IMR-90 (cell line): ENCODE measurements at regions not wholly inside any gene's neighbourhood (a gene's known extent, or its start where the extent isn't known, plus 50 kb on each side); places are given as distances from the start of the nearest gene placed in this dataset.

ENCODE experiments used
- ATAC-seq: fragments of 200-7000 bp; cut with Tn5 transposase; 2 replicates; pipeline ENCODE4 v1.9.1; 2020; ENCODE audit warnings: low read depth, mild to moderate bottlenecking, moderate library complexity
- BruUV-seq: library from RNA; stranded (reverse); fragments of 400-500 nt; replicated peaks from 2 replicates; lab custom pipeline; 2021; lab: Mats Ljungman, UMichigan
- CTCF ChIA-PET: fragments of 300-600 bp; formaldehyde crosslinking; extraction: SDS; loops from one replicate; lab custom pipeline; 2021; ENCODE audit warnings: antibody characterized with exemption; lab: Yijun Ruan, JAX
- POLR2A ChIA-PET: fragments of 300-600 bp; sonication (Branson Sonifier 250); formaldehyde crosslinking; loops from one replicate; lab custom pipeline; 2022; ENCODE audit warnings: antibody characterized with exemption; ENCODE audit not compliant: unreplicated experiment; lab: Charles Lee
- DNase-seq: peaks from one replicate; pipeline ENCODE4 v3.0.0; 2013
- H2AFZ ChIP-seq: replicated peaks from 2 replicates; pipeline ENCODE3; 2013; ENCODE audit warnings: low read length, mild to moderate bottlenecking; ENCODE audit not compliant: poor library complexity
- H2AK5ac ChIP-seq: 2 replicates; pipeline ENCODE4 v1.6.1; 2013; ENCODE audit warnings: low read depth, low read length, inconsistent platforms
- H2AK9ac ChIP-seq: replicated peaks from 2 replicates; pipeline ENCODE3; 2013; ENCODE audit warnings: mild to moderate bottlenecking, low read depth, low read length, moderate library complexity; ENCODE audit not compliant: poor library complexity
- H2BK120ac ChIP-seq: 2 replicates; pipeline ENCODE4 v1.6.1; 2013; ENCODE audit warnings: low read depth, low read length, inconsistent platforms
- H2BK15ac ChIP-seq: 3 replicates; pipeline ENCODE4 v1.6.1; 2013; ENCODE audit warnings: low read depth, low read length, inconsistent platforms
- H2BK20ac ChIP-seq: 2 replicates; pipeline ENCODE4 v1.6.1; 2013; ENCODE audit warnings: low read depth, mild to moderate bottlenecking, inconsistent platforms, low read length, moderate library complexity
- H2BK5ac ChIP-seq: 2 replicates; pipeline ENCODE4 v1.6.1; 2013; ENCODE audit warnings: mild to moderate bottlenecking, low read depth, low read length, inconsistent platforms; ENCODE audit not compliant: poor library complexity, severe bottlenecking
- H3K14ac ChIP-seq: replicated peaks from 2 replicates; pipeline ENCODE4 v1.6.1; 2013; ENCODE audit warnings: low read depth, low read length, inconsistent platforms
- H3K18ac ChIP-seq: 2 replicates; pipeline ENCODE4 v1.6.1; 2013; ENCODE audit warnings: low read depth, low read length, control low read depth
- H3K23ac ChIP-seq: 2 replicates; pipeline ENCODE4 v1.6.1; 2013; ENCODE audit warnings: low read depth, low read length, inconsistent platforms
- H3K27ac ChIP-seq: 2 replicates; pipeline ENCODE4 v1.5.1; 2013; ENCODE audit warnings: mild to moderate bottlenecking, control low read depth, low read length; ENCODE audit not compliant: insufficient read depth
- H3K27me3 ChIP-seq: 2 replicates; pipeline ENCODE4 v1.6.1; 2013; ENCODE audit warnings: low read length; ENCODE audit not compliant: control insufficient read depth, insufficient read depth
- H3K36me3 ChIP-seq: 2 replicates; pipeline ENCODE4 v1.6.1; 2013; ENCODE audit warnings: low read length, mixed read lengths; ENCODE audit not compliant: control insufficient read depth, insufficient read depth
- H3K4ac ChIP-seq: 2 replicates; pipeline ENCODE4 v1.6.1; 2013; ENCODE audit warnings: low read depth, low read length, inconsistent platforms
- H3K4me1 ChIP-seq: 2 replicates; pipeline ENCODE4 v1.6.1; 2013; ENCODE audit warnings: low read length, mixed read lengths; ENCODE audit not compliant: control insufficient read depth, insufficient read depth
- H3K4me2 ChIP-seq: 2 replicates; pipeline ENCODE4 v1.6.1; 2013; ENCODE audit warnings: low read depth, mild to moderate bottlenecking, control low read depth, low read length, moderate library complexity
- H3K4me3 ChIP-seq: 2 replicates; pipeline ENCODE4 v1.5.1; 2013; ENCODE audit warnings: low read depth, mild to moderate bottlenecking, control low read depth, low read length, moderate library complexity; ENCODE audit not compliant: insufficient read depth
- H3K56ac ChIP-seq: 2 replicates; pipeline ENCODE4 v1.6.1; 2013; ENCODE audit warnings: low read length, inconsistent platforms; ENCODE audit not compliant: insufficient read depth; ENCODE audit errors: extremely low read depth
- H3K79me1 ChIP-seq, 2 experiments: 2 replicates each; pipeline ENCODE4 v1.6.1; 2013; ENCODE audit warnings: low read length in 2 of 2, inconsistent platforms in 1 of 2, low read depth in 1 of 2
- H3K9ac ChIP-seq: 2 replicates; pipeline ENCODE4 v1.6.1; 2013; ENCODE audit warnings: low read depth, low read length, control low read depth
- H3K9me1 ChIP-seq: 2 replicates; pipeline ENCODE4 v1.6.1; 2013; ENCODE audit warnings: low read length, inconsistent platforms; ENCODE audit not compliant: insufficient read depth
- H3K9me3 ChIP-seq: 2 replicates; pipeline ENCODE4 v1.6.1; 2013; ENCODE audit warnings: low read length; ENCODE audit not compliant: control insufficient read depth, insufficient read depth
- H4K20me1 ChIP-seq: 2 replicates; pipeline ENCODE4 v1.6.1; 2013; ENCODE audit warnings: low read length, inconsistent platforms; ENCODE audit not compliant: insufficient read depth
- H4K5ac ChIP-seq: 2 replicates; pipeline ENCODE4 v1.6.1; 2013; ENCODE audit warnings: mild to moderate bottlenecking, low read depth, low read length, control low read depth
- H4K8ac ChIP-seq, 2 experiments: 2 replicates each; pipeline ENCODE4 v1.6.1; 2013; ENCODE audit warnings: low read depth in 2 of 2, low read length in 2 of 2, control low read depth in 1 of 2, inconsistent platforms in 1 of 2
- H4K91ac ChIP-seq: 2 replicates; pipeline ENCODE4 v1.6.1; 2013; ENCODE audit warnings: low read depth, low read length, inconsistent platforms; ENCODE audit not compliant: insufficient read depth
- CEBPB ChIP-seq: IDR thresholded peaks from 2 replicates; pipeline ENCODE4 v1.6.1; 2012; ENCODE audit warnings: low read depth, low read length, improper control_type of control experiment
- FOS ChIP-seq: fragments of 150-350 bp; IDR thresholded peaks from 2 replicates; pipeline ENCODE4 v1.6.1; 2016; ENCODE audit warnings: low read depth, low read length
- SMC3 ChIP-seq: fragments of 150-350 bp; IDR thresholded peaks from 2 replicates; pipeline ENCODE4 v1.6.1; 2016; ENCODE audit warnings: low read depth, mild to moderate bottlenecking, antibody characterized with exemption, low read length, moderate library complexity
- WGBS, 2 experiments: methylation state at CpG; one replicate each; pipeline versions ENCODE4 v1.1.5 to v1.1.7; 2013; ENCODE audit warnings: missing lambda C conversion rate in 2 of 2; ENCODE audit not compliant: insufficient read length in 1 of 2; ENCODE audit errors: extremely low coverage in 2 of 2; 5-methylcytosine and 5-hydroxymethylcytosine counted together
- dilution Hi-C: fragments of 300-500 bp; cut with HindIII; formaldehyde crosslinking; loops from one replicate; pipeline ENCODE4 v1.14.3; 2018; ENCODE audit warnings: low sequenced_read_pairs; ENCODE audit not compliant: unreplicated experiment
- in situ Hi-C: fragments of 300-500 bp; cut with MboI; formaldehyde crosslinking; loops from 3 replicates; pipeline ENCODE4 v1.14.3; 2019; ENCODE audit warnings: low sequenced_read_pairs, inconsistent platforms, mixed read lengths
- intact Hi-C: fragments of 100-400 bp; cut with micrococcal nuclease; formaldehyde crosslinking; loops from 2 replicates; pipeline ENCODE4 v1.10.0; 2022

GRCh38 chr6:113763876-113764275, 93.3 kb upstream of the MARCKS start:
- Histone ChIP-seq H4K5ac (no peak overlapping the region), H3K4me1 (peaks cover 8% of the 10 kb centered on the region; the same call in 1 of the 2 replicates), H3K4ac (peak overlapping the region; percentile 35), H3K14ac (peak overlapping the region; percentile 81; the same call in 1 of the 2 replicates), H4K20me1 (no peaks in the 10 kb centered on the region), H3K18ac (no peak overlapping the region), H3K9me1 (peaks cover 4% of the 10 kb centered on the region; the same call in 1 of the 2 replicates), H3K4me3 (no peak overlapping the region), H4K91ac (no peak overlapping the region), H2AK5ac (peak overlapping the region; percentile 64; the same call in 1 of the 2 replicates), H2BK20ac (peak overlapping the region; percentile 72), H3K27me3 (no peaks in the 10 kb centered on the region), H4K8ac (no peak overlapping the region), H3K4me2 (no peak overlapping the region), H3K36me3 (no peaks in the 10 kb centered on the region), H3K27ac (no peak overlapping the region), H3K56ac (no peak overlapping the region), H2AFZ (peak overlapping the region; percentile 69), H2AK9ac (no peak overlapping the region), H3K9me3 (no peaks in the 10 kb centered on the region), H3K9ac (no peak overlapping the region), H2BK120ac (0 out of 2 replicates have a peak overlapping the region, but pooled peaks have one; percentile 11), H3K23ac (0 out of 2 replicates have a peak overlapping the region, but pooled peaks have one; percentile 60), H2BK15ac (no peak overlapping the region), H3K79me1 (no peaks in the 10 kb centered on the region), H2BK5ac (no peak overlapping the region)
- ChIA-PET CTCF (interaction anchor here (1.1 kb wide), 1 partner anchor 10 kb away, joined by 3 read pairs; no protein-coding TSS in a partner anchor), POLR2A (no interaction called here)
- intact Hi-C loops, result no loop called here
- WGBS, 2 experiments, result no CpG with 5 or more reads among the region's 2 CpGs
- dilution Hi-C loops, result no loop called here
- in situ Hi-C loops, result no loop called here
- ATAC-seq (peak; percentile 54; the same call in 1 of the 2 replicates), DNase-seq (peak; percentile 78)
- TF ChIP-seq CEBPB (peak; percentile 45; the same call in 1 of the 2 replicates), SMC3 (no peak), FOS (no peak)
- BruUV-seq, result no TSS peak
